Tibial nerve (tissue), 4 donors: ENCODE measurements at regions not wholly inside any gene's neighbourhood (a gene's known extent, or its start where the extent isn't known, plus 50 kb on each side); places are given as distances from the start of the nearest gene placed in this dataset.

ENCODE experiments used
- DNase-seq, 2 donors: peaks; one replicate each; pipeline ENCODE4 v3.0.0-alpha.2; 2019; ENCODE audit warnings: low spot score in 2 of 2
- H3K27ac ChIP-seq, 4 donors: fragments of 200-600 bp; sonication (generic) in 3 of 4; one replicate each; pipeline ENCODE4 v1.5.1; 2017 to 2019; ENCODE audit warnings: mild to moderate bottlenecking in 1 of 4
- H3K27me3 ChIP-seq, 2 donors: fragments of 200-600 bp; sonication (generic) in 1 of 2; one replicate each; pipeline versions ENCODE4 v1.5.1 to v1.6.0; 2017 to 2019
- H3K36me3 ChIP-seq, 3 donors: fragments of 200-600 bp; sonication (generic); one replicate each; pipeline ENCODE4 v1.5.1; 2018 to 2019
- H3K4me1 ChIP-seq, 4 donors: fragments of 200-600 bp; sonication (generic) in 3 of 4; one replicate each; pipeline ENCODE4 v1.5.1; 2017 to 2019
- H3K4me3 ChIP-seq, 4 donors: fragments of 200-600 bp; sonication (generic) in 3 of 4; one replicate each; pipeline ENCODE4 v1.5.1; 2017 to 2019; ENCODE audit warnings: mild to moderate bottlenecking in 1 of 4, moderate library complexity in 1 of 4
- H3K9me3 ChIP-seq, 4 donors: fragments of 200-600 bp; sonication (generic) in 3 of 4; one replicate each; pipeline ENCODE4 v1.5.1; 2017 to 2019
- CTCF ChIP-seq, 5 experiments: fragments of 200-600 bp in 3 of 5; fragments of 450-650 bp in 2 of 5; sonication (generic) in 3 of 5; IDR thresholded peaks; one replicate each; pipeline ENCODE4 v1.5.1; 2016 to 2019; ENCODE audit warnings: antibody characterized with exemption in 5 of 5, mild to moderate bottlenecking in 3 of 5, moderate library complexity in 2 of 5
- EP300 ChIP-seq, 2 donors: sonication (generic); formaldehyde crosslinking; IDR thresholded peaks; one replicate each; pipeline ENCODE4 v1.6.1; 2017; ENCODE audit warnings: antibody characterized with exemption in 2 of 2, mild to moderate bottlenecking in 1 of 2
- POLR2A ChIP-seq, 2 donors: fragments of 450-650 bp; IDR thresholded peaks; one replicate each; pipeline ENCODE4 v1.6.1; 2017; ENCODE audit warnings: antibody characterized with exemption in 2 of 2, mild to moderate bottlenecking in 2 of 2, moderate library complexity in 2 of 2
- WGBS, 2 donors: methylation state at CpG; one replicate each; pipeline ENCODE4 v1.1.5; 2018; 5-methylcytosine and 5-hydroxymethylcytosine counted together

GRCh38 chr10:123451618-123452245 lies 214.4 kb upstream of the GPR26 start:
- H3K36me3 ChIP-seq, result no peaks in the 10 kb centered on the region
- no peak overlapping the region for H3K27ac ChIP-seq
- H3K9me3 ChIP-seq, result no peaks in the 10 kb centered on the region
- TF ChIP-seq CTCF (IDR thresholded peaks at IDR 0.05) (no peak), POLR2A (IDR thresholded peaks at IDR 0.05) (no peak), EP300 (IDR thresholded peaks at IDR 0.05) (no peak)
- no peak for DNase-seq
- no peak overlapping the region for H3K4me3 ChIP-seq
- 71 to 76% methylated on average over 14 of the region's 14 CpGs for WGBS, 2 donors
- H3K4me1 ChIP-seq, result no peaks in the 10 kb centered on the region
- no peaks in the 10 kb centered on the region for H3K27me3 ChIP-seq

- no peak for DNase-seq
- Histone ChIP-seq H3K27me3 (no peaks in the 10 kb centered on the region), H3K4me3 (no peak overlapping the region), H3K4me1 (no peaks in the 10 kb centered on the region), H3K36me3 (no peaks in the 10 kb centered on the region), H3K9me3 (no peaks in the 10 kb centered on the region), H3K27ac (no peak overlapping the region)
- 96 to 100% methylated on average over 4 of the region's 4 CpGs for whole genome bisulfite sequencing, 2 donors
- TF ChIP-seq EP300 (IDR thresholded peaks at IDR 0.05), result no peak
Observed at GRCh38 chr10:123454987-123455386, 211.2 kb upstream of the GPR26 start.

GRCh38 chr10:123455861-123456260 lies 210.3 kb upstream of the GPR26 start:
- DNase-seq, result no peak
- H3K4me3 ChIP-seq, result no peak overlapping the region
- H3K27ac ChIP-seq, result no peak overlapping the region
- H3K4me1 ChIP-seq, result no peaks in the 10 kb centered on the region
- H3K9me3 ChIP-seq, result no peaks in the 10 kb centered on the region
- 76 to 86% methylated on average over 3 of the region's 3 CpGs for WGBS, 2 donors
- no peaks in the 10 kb centered on the region for H3K36me3 ChIP-seq
- no peaks in the 10 kb centered on the region for H3K27me3 ChIP-seq
- TF ChIP-seq CTCF (IDR thresholded peaks at IDR 0.05) (no peak), POLR2A (IDR thresholded peaks at IDR 0.05) (no peak), EP300 (IDR thresholded peaks at IDR 0.05) (no peak)

- TF ChIP-seq CTCF (IDR thresholded peaks at IDR 0.05), result no peak
- TF ChIP-seq EP300 (IDR thresholded peaks at IDR 0.05), result no peak
- TF ChIP-seq POLR2A (IDR thresholded peaks at IDR 0.05), result no peak
- no peak overlapping the region for H3K27ac ChIP-seq
- H3K4me1 ChIP-seq, result no peaks in the 10 kb centered on the region
- no peak for DNase-seq
- H3K36me3 ChIP-seq, result no peaks in the 10 kb centered on the region
- no peaks in the 10 kb centered on the region for H3K27me3 ChIP-seq
- WGBS, 2 donors, result 65 to 68% methylated on average over 5 of the region's 5 CpGs
- no peaks in the 10 kb centered on the region for H3K9me3 ChIP-seq
- H3K4me3 ChIP-seq, result no peak overlapping the region
Observed at GRCh38 chr10:123458933-123459332, 207.2 kb upstream of the GPR26 start.

GRCh38 chr10:123459371-123460091 lies 206.6 kb upstream of the GPR26 start:
- H3K27me3 ChIP-seq, result no peaks in the 10 kb centered on the region
- H3K9me3 ChIP-seq, result no peaks in the 10 kb centered on the region
- H3K36me3 ChIP-seq, result no peaks in the 10 kb centered on the region
- H3K27ac ChIP-seq, result no peak overlapping the region
- H3K4me3 ChIP-seq, result no peak overlapping the region
- WGBS, 2 donors, result 57 to 58% methylated on average over 6 to 7 of the region's 7 CpGs
- H3K4me1 ChIP-seq, result no peaks in the 10 kb centered on the region
- no peak for DNase-seq
- TF ChIP-seq EP300 (IDR thresholded peaks at IDR 0.05), result no peak

- Histone ChIP-seq H3K27ac (no peak overlapping the region), H3K27me3 (no peaks in the 10 kb centered on the region), H3K4me3 (no peak overlapping the region), H3K9me3 (no peaks in the 10 kb centered on the region), H3K36me3 (no peaks in the 10 kb centered on the region), H3K4me1 (no peaks in the 10 kb centered on the region)
- WGBS, 2 donors, result 65 to 76% methylated on average over 8 of the region's 8 CpGs
- no peak for TF ChIP-seq CTCF (IDR thresholded peaks at IDR 0.05)
- DNase-seq, result no peak
Observed at GRCh38 chr10:123462246-123462645, 203.9 kb upstream of the GPR26 start.
